GM23338 (cell line): ENCODE measurements at regions not wholly inside any gene's neighbourhood (a gene's known extent, or its start where the extent isn't known, plus 50 kb on each side); places are given as distances from the start of the nearest gene placed in this dataset.

Experiments used
- ATAC-seq: fragments of 200-7000 bp; cut with Tn5 transposase; 3 replicates; pipeline ENCODE4 v1.9.1; 2020
- DNase-seq: peaks from one replicate; pipeline ENCODE4 v3.0.0-alpha.2; 2015; ENCODE audit warnings: low spot score
- H2AFZ ChIP-seq: fragments of 200-600 bp; sonication (generic); 2 replicates; pipeline ENCODE4 v1.8.0; 2016; ENCODE audit warnings: antibody characterized with exemption, mild to moderate bottlenecking, moderate library complexity
- H3F3A ChIP-seq: fragments of 200-600 bp; sonication (generic); replicated peaks from 2 replicates; pipeline ENCODE4 v1.8.0; 2017; ENCODE audit warnings: antibody characterized with exemption, mixed run types, low read depth
- H3K27ac ChIP-seq: fragments of 200-600 bp; sonication (generic); 2 replicates; pipeline ENCODE4 v1.6.1; 2016; ENCODE audit warnings: low read depth
- H3K27me3 ChIP-seq: fragments of 200-600 bp; sonication (generic); 2 replicates; pipeline ENCODE4 v1.8.0; 2016; ENCODE audit warnings: mild to moderate bottlenecking, mixed run types, moderate library complexity; ENCODE audit not compliant: insufficient read depth
- H3K36me3 ChIP-seq: fragments of 200-600 bp; sonication (generic); 2 replicates; pipeline ENCODE4 v1.8.0; 2016; ENCODE audit warnings: mild to moderate bottlenecking; ENCODE audit not compliant: insufficient read depth
- H3K4me1 ChIP-seq: fragments of 200-600 bp; sonication (generic); 2 replicates; pipeline ENCODE4 v1.8.0; 2016; ENCODE audit warnings: mild to moderate bottlenecking, moderate library complexity; ENCODE audit not compliant: insufficient read depth
- H3K4me2 ChIP-seq: fragments of 200-600 bp; sonication (generic); 2 replicates; pipeline ENCODE4 v1.7.1; 2017; ENCODE audit warnings: mixed run types
- H3K4me3 ChIP-seq: fragments of 200-600 bp; sonication (generic); 2 replicates; pipeline ENCODE4 v1.6.1; 2016; ENCODE audit warnings: mixed run types
- H3K79me2 ChIP-seq: fragments of 200-600 bp; sonication (generic); replicated peaks from 2 replicates; pipeline ENCODE4 v1.8.0; 2017; ENCODE audit warnings: mild to moderate bottlenecking; ENCODE audit not compliant: insufficient read depth
- H3K9me2 ChIP-seq: fragments of 200-600 bp; sonication (generic); 2 replicates; pipeline ENCODE4 v1.8.0; 2017; ENCODE audit not compliant: insufficient read depth
- H4K20me1 ChIP-seq: fragments of 200-600 bp; sonication (generic); replicated peaks from 2 replicates; pipeline ENCODE4 v1.8.0; 2017; ENCODE audit warnings: mild to moderate bottlenecking; ENCODE audit not compliant: insufficient read depth
- H3K27ac Mint-ChIP-seq: 2 replicates; pipeline ENCODE4 v1.8.0; 2020; ENCODE audit warnings: inconsistent platforms, mild to moderate bottlenecking, moderate library complexity, mixed read lengths
- H3K27me3 Mint-ChIP-seq: 3 replicates; pipeline ENCODE4 v1.8.0; 2022; ENCODE audit warnings: low read depth, mild to moderate bottlenecking, moderate library complexity, mixed read lengths, inconsistent platforms; ENCODE audit not compliant: insufficient read depth, poor library complexity
- H3K36me3 Mint-ChIP-seq: 3 replicates; pipeline ENCODE4 v1.8.0; 2021; ENCODE audit warnings: low read depth, mild to moderate bottlenecking, inconsistent platforms, moderate library complexity, mixed read lengths
- H3K4me1 Mint-ChIP-seq: 3 replicates; pipeline ENCODE4 v1.8.0; 2020; ENCODE audit warnings: mild to moderate bottlenecking, inconsistent platforms, mixed read lengths
- H3K4me3 Mint-ChIP-seq: 3 replicates; pipeline ENCODE4 v1.8.0; 2021; ENCODE audit warnings: moderate library complexity, mild to moderate bottlenecking, inconsistent platforms, mixed read lengths
- H3K9me3 Mint-ChIP-seq: 3 replicates; pipeline ENCODE4 v1.8.0; 2020; ENCODE audit warnings: moderate library complexity, mild to moderate bottlenecking, inconsistent platforms, mixed read lengths
- EZH2 ChIP-seq: fragments of 200-600 bp; sonication (generic); IDR thresholded peaks from one replicate; pipeline ENCODE4 v1.8.0; 2017; ENCODE audit warnings: antibody characterized with exemption, mild to moderate bottlenecking, low read depth; ENCODE audit not compliant: unreplicated experiment
- POLR2AphosphoS5 ChIP-seq: IDR thresholded peaks from 2 replicates; pipeline ENCODE4 v1.6.1; 2016; ENCODE audit warnings: antibody characterized with exemption, low read depth
- ZNF462 ChIP-seq: fragments of 250-450 bp; sonication (Bioruptor Pico); IDR thresholded peaks from 2 replicates; pipeline ENCODE4 v1.5.0; 2020; ENCODE audit warnings: mild to moderate bottlenecking, moderate library complexity

- no peak for TF ChIP-seq ZNF462 (CRISPR knock-in tag)
Measured at GRCh38 chr3:126289096-126289495, 68.1 kb downstream of the KLF15 start (continued).

GRCh38 chr3:126288314-126288713 is 68.9 kb downstream of the KLF15 start:
- H3K79me2 ChIP-seq, result no peaks in the 10 kb centered on the region
- H3K4me3 Mint-ChIP-seq, result peak overlapping the region; percentile 72
- H3K4me1 Mint-ChIP-seq, result peaks cover 41% of the 10 kb centered on the region
- H3K27ac ChIP-seq, result no peak overlapping the region
- no peaks in the 10 kb centered on the region for H3F3A ChIP-seq
- H3K27me3 ChIP-seq, result peaks cover 42% of the 10 kb centered on the region
- no peaks in the 10 kb centered on the region for H3K36me3 Mint-ChIP-seq
- H3K9me2 ChIP-seq, result no peaks in the 10 kb centered on the region
- DNase-seq (peak; percentile 55), ATAC-seq (peak; percentile 36)
- H3K9me3 Mint-ChIP-seq, result peaks cover 2% of the 10 kb centered on the region; the same call in 1 of the 3 replicates
- H3K36me3 ChIP-seq, result no peaks in the 10 kb centered on the region
- H3K4me3 ChIP-seq, result peak overlapping the region; percentile 76
- TF ChIP-seq ZNF462 (CRISPR knock-in tag) (no peak), EZH2 (no peak), POLR2AphosphoS5 (no peak)
- peaks cover 10% of the 10 kb centered on the region; the same call in 1 of the 2 replicates for H3K4me1 ChIP-seq
- peaks cover 14% of the 10 kb centered on the region for H3K27me3 Mint-ChIP-seq
- peak overlapping the region; percentile 67 for H2AFZ ChIP-seq
- H3K4me2 ChIP-seq, result peak overlapping the region; percentile 94
- no peak overlapping the region for H3K27ac Mint-ChIP-seq
- H4K20me1 ChIP-seq, result no peaks in the 10 kb centered on the region
